ENCODE measurements at regions not wholly inside any gene's neighbourhood (a gene's known extent, or its start where the extent isn't known, plus 50 kb on each side); places are given as distances from the start of the nearest gene placed in this dataset.

- no peak for DNase-seq (ENCODE audit: low spot score)
Measured at GRCh38 chr1:57633881-57634280, 210.0 kb upstream of the DAB1 start.

GRCh38 chr1:57633056-57633455 lies 209.2 kb upstream of the DAB1 start:
- DNase-seq (ENCODE audit: low spot score): no peak

GRCh38 chr1:57632401-57632800 lies 208.5 kb upstream of the DAB1 start:
- peak; percentile 34 for DNase-seq (ENCODE audit: low spot score)

GRCh38 chr1:57627612-57628011 lies 203.8 kb upstream of the DAB1 start:
- no peak for DNase-seq (ENCODE audit: low spot score)

- no peak for DNase-seq (ENCODE audit: low spot score)
Measured at GRCh38 chr1:57623791-57624538, 200.1 kb upstream of the DAB1 start.

- DNase-seq (ENCODE audit: low spot score): peak; percentile 79
Measured at GRCh38 chr1:57623039-57623790, 199.4 kb upstream of the DAB1 start.

- DNase-seq (ENCODE audit: low spot score): no peak
Measured at GRCh38 chr1:57621776-57622175, 197.9 kb upstream of the DAB1 start.

GRCh38 chr1:57620605-57621004 lies 196.7 kb upstream of the DAB1 start:
- no peak for DNase-seq (ENCODE audit: low spot score)

GRCh38 chr1:57616921-57617320 lies 193.1 kb upstream of the DAB1 start:
- DNase-seq (ENCODE audit: low spot score): no peak

GRCh38 chr1:57615956-57616355 lies 192.1 kb upstream of the DAB1 start:
- DNase-seq (ENCODE audit: low spot score): no peak

GRCh38 chr1:57612833-57613232 lies 189.0 kb upstream of the DAB1 start:
- no peak for DNase-seq (ENCODE audit: low spot score)

GRCh38 chr1:57605933-57606332 lies 182.1 kb upstream of the DAB1 start:
- no peak for DNase-seq (ENCODE audit: low spot score)

GRCh38 chr1:57603696-57604095 lies 179.8 kb upstream of the DAB1 start:
- DNase-seq (ENCODE audit: low spot score): no peak

GRCh38 chr1:57600424-57600823 lies 176.6 kb upstream of the DAB1 start:
- DNase-seq (ENCODE audit: low spot score): no peak

- peak; percentile 66 for DNase-seq (ENCODE audit: low spot score)
Measured at GRCh38 chr1:57599236-57599994, 175.6 kb upstream of the DAB1 start.

GRCh38 chr1:57597036-57597435 lies 173.2 kb upstream of the DAB1 start:
- no peak for DNase-seq (ENCODE audit: low spot score)

GRCh38 chr1:57594002-57594401 lies 170.1 kb upstream of the DAB1 start:
- DNase-seq (ENCODE audit: low spot score): no peak

GRCh38 chr1:57591842-57592241 lies 168.0 kb upstream of the DAB1 start:
- no peak for DNase-seq (ENCODE audit: low spot score)

GRCh38 chr1:57590978-57591377 lies 167.1 kb upstream of the DAB1 start:
- DNase-seq (ENCODE audit: low spot score): no peak

- DNase-seq (ENCODE audit: low spot score): no peak
Measured at GRCh38 chr1:57586842-57587241, 163.0 kb upstream of the DAB1 start.

GRCh38 chr1:57578680-57579079 lies 154.8 kb upstream of the DAB1 start:
- no peak for DNase-seq (ENCODE audit: low spot score)

- no peak for DNase-seq (ENCODE audit: low spot score)
Measured at GRCh38 chr1:57578099-57578498, 154.2 kb upstream of the DAB1 start.

- no peak for DNase-seq (ENCODE audit: low spot score)
Measured at GRCh38 chr1:57576756-57577155, 152.9 kb upstream of the DAB1 start.
